Liver (tissue), 8 donors: ENCODE measurements at regions not wholly inside any gene's neighbourhood (a gene's known extent, or its start where the extent isn't known, plus 50 kb on each side); places are given as distances from the start of the nearest gene placed in this dataset.

Experiments
- DNase-seq: peaks from one replicate; pipeline ENCODE4 v3.0.0-alpha.2; 2017; ENCODE audit warnings: low spot score
- H3K27ac ChIP-seq, 2 donors: one replicate each; pipeline ENCODE4 v1.7.0; 2013; ENCODE audit warnings: inconsistent platforms in 2 of 2, low read length in 2 of 2, control low read depth in 1 of 2, low read depth in 1 of 2, mild to moderate bottlenecking in 1 of 2
- H3K27me3 ChIP-seq, 4 donors: one replicate each; pipeline versions ENCODE4 v1.6.1 to v1.7.0; 2013; ENCODE audit warnings: low read length in 3 of 4, inconsistent platforms in 1 of 4, mild to moderate bottlenecking in 1 of 4, moderate library complexity in 1 of 4; ENCODE audit not compliant: control insufficient read depth in 4 of 4, insufficient read depth in 4 of 4
- H3K36me3 ChIP-seq, 4 donors: one replicate each; pipeline versions ENCODE4 v1.6.1 to v1.7.0; 2013; ENCODE audit warnings: low read length in 3 of 4, mild to moderate bottlenecking in 3 of 4, low read depth in 1 of 4, moderate library complexity in 1 of 4; ENCODE audit not compliant: control insufficient read depth in 4 of 4, insufficient read depth in 3 of 4
- H3K4me1 ChIP-seq, 4 donors: one replicate each; pipeline versions ENCODE4 v1.6.1 to v1.7.0; 2013; ENCODE audit warnings: low read length in 3 of 4, mild to moderate bottlenecking in 3 of 4, moderate library complexity in 1 of 4; ENCODE audit not compliant: control insufficient read depth in 4 of 4, insufficient read depth in 4 of 4
- H3K4me3 ChIP-seq, 3 donors: one replicate each; pipeline versions ENCODE4 v1.6.1 to v1.7.0; 2013; ENCODE audit warnings: low read length in 3 of 3, control low read depth in 1 of 3, low read depth in 1 of 3, mild to moderate bottlenecking in 1 of 3
- H3K9ac ChIP-seq, 2 donors: one replicate each; pipeline ENCODE4 v1.7.0; 2013; ENCODE audit warnings: low read length in 2 of 2, mild to moderate bottlenecking in 2 of 2, moderate library complexity in 2 of 2, control low read depth in 1 of 2, low read depth in 1 of 2
- H3K9me3 ChIP-seq, 4 donors: one replicate each; pipeline versions ENCODE4 v1.6.1 to v1.7.0; 2013; ENCODE audit warnings: low read length in 3 of 4; ENCODE audit not compliant: control insufficient read depth in 4 of 4
- EGR1 ChIP-seq, 2 donors: IDR thresholded peaks; 2 replicates each; pipeline ENCODE4 v1.6.1; 2016 to 2018; ENCODE audit warnings: antibody characterized with exemption in 2 of 2, low read depth in 2 of 2
- FOXA1 ChIP-seq: IDR thresholded peaks from 2 replicates; pipeline ENCODE4 v1.6.1; 2016; ENCODE audit warnings: antibody characterized with exemption
- FOXA2 ChIP-seq: IDR thresholded peaks from 2 replicates; pipeline ENCODE4 v1.6.1; 2016; ENCODE audit warnings: antibody characterized with exemption
- GABPA ChIP-seq, 2 donors: IDR thresholded peaks in 1 of 2; conservative IDR thresholded peaks in 1 of 2; 2 replicates each; pipeline ENCODE4 v1.6.1; 2016; ENCODE audit warnings: antibody characterized with exemption in 2 of 2, mild to moderate bottlenecking in 1 of 2, moderate library complexity in 1 of 2
- HNF4G ChIP-seq: IDR thresholded peaks from 2 replicates; pipeline ENCODE4 v1.6.1; 2016; ENCODE audit warnings: antibody characterized with exemption
- JUND ChIP-seq, 2 donors: IDR thresholded peaks; 2 replicates each; pipeline ENCODE4 v1.6.1; 2016; ENCODE audit warnings: antibody characterized with exemption in 2 of 2
- NR2F2 ChIP-seq: IDR thresholded peaks from 2 replicates; pipeline ENCODE4 v1.6.1; 2016; ENCODE audit warnings: antibody characterized with exemption
- RAD21 ChIP-seq, 2 donors: IDR thresholded peaks; 2 replicates each; pipeline ENCODE4 v1.6.1; 2016; ENCODE audit warnings: antibody characterized with exemption in 2 of 2, mild to moderate bottlenecking in 2 of 2
- REST ChIP-seq: IDR thresholded peaks from 2 replicates; pipeline ENCODE4 v1.6.1; 2016; ENCODE audit warnings: antibody characterized with exemption, mild to moderate bottlenecking
- TAF1 ChIP-seq: conservative IDR thresholded peaks from 2 replicates; pipeline ENCODE4 v1.6.1; 2016; ENCODE audit warnings: antibody characterized with exemption, mild to moderate bottlenecking
- YY1 ChIP-seq: IDR thresholded peaks from 2 replicates; pipeline ENCODE4 v1.6.1; 2016; ENCODE audit warnings: antibody characterized with exemption, mild to moderate bottlenecking
- ZBTB33 ChIP-seq: IDR thresholded peaks from 2 replicates; pipeline ENCODE4 v1.6.1; 2016; ENCODE audit warnings: antibody characterized with exemption
- WGBS: extraction: QIAGEN DNeasy Blood & Tissue Kit; methylation state at CpG from one replicate; pipeline ENCODE4 v1.1.7; 2013; 5-methylcytosine and 5-hydroxymethylcytosine counted together
- TF ChIP-seq, protein P1 (sequence below): fragments of 150-350 bp; IDR thresholded peaks from 2 replicates; pipeline ENCODE4 v1.5.1; 2017; ENCODE audit warnings: improper control_type of control experiment, low read depth, low read length; ENCODE audit not compliant: missing input control
- TF ChIP-seq, protein P2 (sequence below): IDR thresholded peaks from 2 replicates; pipeline ENCODE4 v1.6.1; 2016; ENCODE audit warnings: antibody characterized with exemption
- TF ChIP-seq, protein P3 (sequence below): IDR thresholded peaks from 2 replicates; pipeline ENCODE4 v1.6.1; 2016; ENCODE audit warnings: antibody characterized with exemption
- donor health status: healthy.
- donor health status: healthy.
- donor health status: healthy.
- donor health status: healthy.
- donor health status: healthy.

DNA sequence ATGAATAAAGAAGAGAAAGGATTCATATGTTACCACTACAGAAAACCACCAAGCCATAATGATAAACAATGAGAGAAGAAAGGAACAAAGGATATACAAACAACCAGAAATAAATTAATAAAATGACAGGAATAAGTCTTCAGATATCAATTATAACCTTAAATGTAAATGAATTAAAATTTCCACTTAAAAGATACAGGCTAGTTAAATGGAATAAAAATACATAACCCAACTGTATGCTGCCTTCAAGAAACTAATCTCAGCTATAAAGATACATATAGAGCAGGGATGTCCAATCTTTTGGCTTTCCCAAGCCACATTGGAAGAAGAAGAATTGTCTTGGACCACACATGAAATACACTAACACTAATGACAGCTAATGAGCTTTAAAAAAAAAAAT lies 135.9 kb upstream of the GJE1 start:
- no peak overlapping the region for H3K27ac ChIP-seq
- TF ChIP-seq RAD21 (IDR thresholded peaks at IDR 0.05) = no peak
- TF ChIP-seq, protein P1, sequence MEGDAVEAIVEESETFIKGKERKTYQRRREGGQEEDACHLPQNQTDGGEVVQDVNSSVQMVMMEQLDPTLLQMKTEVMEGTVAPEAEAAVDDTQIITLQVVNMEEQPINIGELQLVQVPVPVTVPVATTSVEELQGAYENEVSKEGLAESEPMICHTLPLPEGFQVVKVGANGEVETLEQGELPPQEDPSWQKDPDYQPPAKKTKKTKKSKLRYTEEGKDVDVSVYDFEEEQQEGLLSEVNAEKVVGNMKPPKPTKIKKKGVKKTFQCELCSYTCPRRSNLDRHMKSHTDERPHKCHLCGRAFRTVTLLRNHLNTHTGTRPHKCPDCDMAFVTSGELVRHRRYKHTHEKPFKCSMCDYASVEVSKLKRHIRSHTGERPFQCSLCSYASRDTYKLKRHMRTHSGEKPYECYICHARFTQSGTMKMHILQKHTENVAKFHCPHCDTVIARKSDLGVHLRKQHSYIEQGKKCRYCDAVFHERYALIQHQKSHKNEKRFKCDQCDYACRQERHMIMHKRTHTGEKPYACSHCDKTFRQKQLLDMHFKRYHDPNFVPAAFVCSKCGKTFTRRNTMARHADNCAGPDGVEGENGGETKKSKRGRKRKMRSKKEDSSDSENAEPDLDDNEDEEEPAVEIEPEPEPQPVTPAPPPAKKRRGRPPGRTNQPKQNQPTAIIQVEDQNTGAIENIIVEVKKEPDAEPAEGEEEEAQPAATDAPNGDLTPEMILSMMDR = no peak
- TF ChIP-seq, protein P2, sequence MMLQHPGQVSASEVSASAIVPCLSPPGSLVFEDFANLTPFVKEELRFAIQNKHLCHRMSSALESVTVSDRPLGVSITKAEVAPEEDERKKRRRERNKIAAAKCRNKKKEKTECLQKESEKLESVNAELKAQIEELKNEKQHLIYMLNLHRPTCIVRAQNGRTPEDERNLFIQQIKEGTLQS = no peak
- TF ChIP-seq REST = no peak
- no peak for TF ChIP-seq GABPA (IDR thresholded peaks at IDR 0.05 in 1 of 2, conservative IDR thresholded peaks at IDR 0.05 in 1 of 2)
- TF ChIP-seq HNF4G = no peak
- TF ChIP-seq EGR1 (IDR thresholded peaks at IDR 0.05; ENCODE audit: low read depth in 2 of 2) = no peak
- no peak for TF ChIP-seq JUND (IDR thresholded peaks at IDR 0.05)
- no peak for TF ChIP-seq ZBTB33
- TF ChIP-seq, protein P3, sequence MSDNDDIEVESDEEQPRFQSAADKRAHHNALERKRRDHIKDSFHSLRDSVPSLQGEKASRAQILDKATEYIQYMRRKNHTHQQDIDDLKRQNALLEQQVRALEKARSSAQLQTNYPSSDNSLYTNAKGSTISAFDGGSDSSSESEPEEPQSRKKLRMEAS = no peak
- no peak for TF ChIP-seq FOXA2
- no peak for TF ChIP-seq YY1
- H3K9me3 ChIP-seq = peaks cover 0 to 6% (median 1%) of the 10 kb centered on the region in 4 donors
- no peaks in the 10 kb centered on the region for H3K4me1 ChIP-seq
- no peak overlapping the region for H3K4me3 ChIP-seq
- DNase-seq = no peak
- H3K36me3 ChIP-seq = no peaks in the 10 kb centered on the region
- H3K9ac ChIP-seq = no peak overlapping the region
- no peaks in the 10 kb centered on the region for H3K27me3 ChIP-seq

- Histone ChIP-seq H3K9ac (no peak overlapping the region), H3K4me3 (no peak overlapping the region), H3K27me3 (no peaks in the 10 kb centered on the region), H3K4me1 (peaks cover 1 to 22% (median 10%) of the 10 kb centered on the region in 4 donors), H3K9me3 (peaks cover 0 to 6% (median 1%) of the 10 kb centered on the region in 4 donors), H3K27ac (no peak overlapping the region), H3K36me3 (no peaks in the 10 kb centered on the region)
- no peak for DNase-seq
- 80% methylated on average over 2 of the region's 2 CpGs for WGBS
- TF ChIP-seq, protein P1 = no peak
- TF ChIP-seq FOXA1 (no peak), FOXA2 (no peak), HNF4G (no peak), NR2F2 (no peak), YY1 (no peak), TAF1 (no peak), REST (no peak), ZBTB33 (no peak), JUND (IDR thresholded peaks at IDR 0.05) (no peak), GABPA (IDR thresholded peaks at IDR 0.05 in 1 of 2, conservative IDR thresholded peaks at IDR 0.05 in 1 of 2) (no peak)
These were observed 140.6 kb upstream of the GJE1 start for GRCh38 chr6:141992109-141992508.
